GDM1 (cell line): ENCODE measurements at regions not wholly inside any gene's neighbourhood (a gene's known extent, or its start where the extent isn't known, plus 50 kb on each side); places are given as distances from the start of the nearest gene placed in this dataset.

Experiments
- DNase-seq: peaks from one replicate; lab custom pipeline; 2025; lab: John Stamatoyannopoulos, UW

DNA sequence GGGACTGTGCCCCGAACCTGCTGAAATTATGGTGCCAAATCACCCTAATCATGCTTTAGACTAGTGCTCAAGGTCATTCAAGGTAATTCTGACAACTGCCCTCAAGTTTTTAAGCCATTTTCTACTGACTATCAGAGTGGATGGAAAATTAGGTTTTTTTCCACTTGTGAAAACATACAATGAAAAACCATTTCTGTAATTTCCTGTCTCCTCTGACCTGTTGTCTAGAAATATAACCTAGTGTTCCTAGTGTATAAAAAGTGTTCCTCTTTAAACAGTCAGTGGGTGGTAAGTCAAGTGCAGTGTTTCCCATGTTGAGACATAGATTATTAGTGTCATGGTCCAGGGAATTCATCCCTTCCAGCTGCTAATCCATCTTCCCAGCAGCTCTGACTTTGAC is 232.8 kb upstream of the UMPS start:
- no peak for DNase-seq

DNA sequence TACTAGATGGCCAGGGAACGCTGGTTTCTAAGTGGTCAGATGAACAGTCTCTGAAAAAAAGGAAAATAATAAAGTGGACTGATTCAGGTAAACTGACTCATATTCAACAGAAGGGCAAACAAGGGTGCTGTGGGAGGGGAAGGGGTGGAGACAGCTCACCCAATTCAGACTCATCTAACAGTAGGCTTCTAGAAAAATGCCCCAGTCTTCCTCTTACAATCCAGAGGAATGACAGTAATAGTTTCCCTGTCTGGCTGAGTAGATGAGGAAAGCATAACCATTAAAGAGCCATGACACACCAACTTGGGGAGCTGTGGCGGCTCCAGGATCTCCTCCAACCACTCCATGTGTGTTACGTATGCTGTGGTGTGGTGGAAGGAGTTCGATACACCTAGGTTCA is 231.4 kb upstream of the UMPS start:
- DNase-seq: no peak

DNA sequence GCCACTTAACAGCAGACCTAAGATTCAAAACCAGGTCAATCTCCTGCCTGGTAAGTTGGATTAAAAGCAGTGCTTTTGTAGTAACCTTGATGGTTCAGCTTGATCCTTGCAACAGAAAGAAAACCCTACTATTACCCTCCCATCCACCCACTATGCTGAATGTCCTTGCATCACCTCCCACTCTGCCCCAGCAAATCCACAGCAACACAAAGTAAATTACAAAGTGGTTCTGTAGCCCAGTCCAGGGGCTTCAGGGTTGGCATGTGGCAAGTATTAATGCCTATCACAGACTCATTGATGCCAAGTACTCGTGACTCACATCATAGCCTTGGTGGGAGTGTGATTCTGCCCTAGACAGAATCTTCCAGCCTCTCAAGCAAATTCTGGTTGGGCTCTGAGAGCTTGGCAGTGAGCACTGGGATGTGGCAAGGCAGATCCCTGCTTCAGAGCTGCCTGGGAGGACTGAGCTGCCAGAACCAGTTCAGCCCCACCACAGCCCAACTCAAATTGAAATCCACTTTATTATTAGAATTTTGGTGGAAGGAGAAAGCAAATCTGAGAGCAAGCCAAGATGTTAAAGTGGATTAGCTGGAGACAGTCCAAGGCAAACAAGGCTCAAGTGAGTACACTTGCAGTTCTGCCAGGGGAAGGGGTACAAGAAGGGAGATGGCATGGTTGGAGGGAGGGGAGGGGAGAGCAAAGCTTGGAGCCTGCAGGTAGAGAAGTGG is 225.8 kb upstream of the UMPS start:
- no peak for DNase-seq

DNA sequence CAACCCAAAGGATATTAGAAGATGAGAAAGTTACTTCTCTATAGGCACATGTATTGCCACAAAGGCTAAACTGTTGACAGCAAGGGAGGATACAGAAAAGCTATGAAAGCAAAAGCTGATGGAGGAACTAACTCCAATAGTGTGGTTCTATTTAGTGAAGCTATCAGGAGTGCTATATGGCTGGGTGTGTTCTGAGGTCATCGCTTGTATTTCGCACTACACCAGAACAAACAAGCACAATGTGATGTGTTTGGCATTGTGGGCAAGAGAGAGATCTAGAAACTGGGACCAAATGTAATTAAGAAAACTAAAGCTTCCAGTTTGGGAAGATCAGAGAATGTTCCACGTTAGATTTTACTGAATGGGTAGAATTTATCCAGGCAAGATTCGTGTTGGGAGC is 220.4 kb upstream of the UMPS start:
- no peak for DNase-seq

DNA sequence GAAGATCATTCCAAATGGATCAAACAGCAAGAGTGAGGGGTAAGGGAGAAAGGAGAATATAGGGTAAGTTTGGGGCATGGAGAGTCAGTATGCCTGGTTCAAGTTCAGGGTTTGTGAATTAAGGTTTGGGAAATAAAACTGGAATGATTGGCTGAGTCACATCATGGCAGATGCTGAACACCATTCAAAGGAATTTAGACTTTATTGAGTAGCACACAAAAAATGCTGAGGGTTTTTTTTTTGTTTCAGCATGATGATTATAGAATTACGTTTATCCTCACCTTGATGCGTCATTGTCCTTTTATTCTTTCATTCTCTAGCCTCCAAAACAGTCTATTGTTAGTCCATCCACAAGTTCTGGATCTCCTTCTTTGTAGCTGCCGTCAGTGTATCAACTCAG is 220.0 kb upstream of the UMPS start:
- DNase-seq: no peak

DNA sequence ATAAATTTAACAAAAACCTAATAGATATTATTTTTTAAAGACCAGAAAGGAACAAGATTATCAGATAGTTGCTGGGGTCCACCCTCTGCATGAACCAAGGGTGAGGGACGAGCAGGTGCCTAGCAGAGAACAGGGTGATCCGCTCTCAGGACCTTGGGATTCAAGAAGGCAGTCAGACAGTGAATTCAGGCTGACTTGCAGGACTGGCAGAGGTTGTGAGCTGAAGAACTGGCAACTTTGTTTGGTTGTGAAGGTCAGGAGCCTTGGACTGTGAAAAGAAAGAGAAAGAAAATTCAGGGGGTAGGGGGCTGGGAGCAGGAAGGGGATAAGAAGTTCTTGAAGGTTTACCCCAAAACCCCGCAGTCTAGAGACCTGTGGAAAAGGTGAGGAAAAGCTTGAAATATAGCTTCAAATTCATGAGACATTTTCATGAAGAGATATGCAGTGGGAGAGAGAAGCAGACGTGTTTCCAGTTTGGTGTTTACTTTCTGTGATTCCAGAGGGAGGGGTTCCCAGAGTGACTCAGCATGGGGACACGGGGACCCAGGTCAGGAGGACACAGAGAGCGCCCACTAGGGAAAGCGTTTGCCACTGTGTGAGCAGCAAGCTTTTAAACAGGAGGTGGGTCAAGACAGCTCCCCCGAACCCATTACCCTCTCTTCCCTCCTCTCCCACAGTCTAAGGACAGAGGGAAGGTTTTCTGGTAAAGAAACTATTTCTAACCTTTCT is 217.2 kb upstream of the UMPS start:
- no peak for DNase-seq

DNA sequence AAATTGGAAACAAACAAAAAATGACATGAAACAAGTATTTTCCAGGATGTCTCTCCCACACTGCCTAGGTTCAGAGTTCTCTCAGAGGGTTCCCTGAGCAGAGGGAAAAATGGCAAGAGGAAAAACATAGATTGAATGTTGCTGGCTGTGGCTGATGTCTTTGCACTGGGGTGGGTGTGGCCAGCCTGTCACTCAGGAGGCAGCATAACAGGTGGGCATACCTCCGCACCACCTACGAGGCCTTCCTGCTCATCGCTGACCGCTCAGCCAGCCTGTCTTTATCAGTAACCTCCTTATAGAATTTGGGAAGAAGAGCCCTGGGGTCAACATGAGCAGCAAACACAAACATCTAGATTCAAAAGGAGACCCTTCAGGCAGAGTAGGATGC is 216.6 kb upstream of the UMPS start:
- DNase-seq: no peak

DNA sequence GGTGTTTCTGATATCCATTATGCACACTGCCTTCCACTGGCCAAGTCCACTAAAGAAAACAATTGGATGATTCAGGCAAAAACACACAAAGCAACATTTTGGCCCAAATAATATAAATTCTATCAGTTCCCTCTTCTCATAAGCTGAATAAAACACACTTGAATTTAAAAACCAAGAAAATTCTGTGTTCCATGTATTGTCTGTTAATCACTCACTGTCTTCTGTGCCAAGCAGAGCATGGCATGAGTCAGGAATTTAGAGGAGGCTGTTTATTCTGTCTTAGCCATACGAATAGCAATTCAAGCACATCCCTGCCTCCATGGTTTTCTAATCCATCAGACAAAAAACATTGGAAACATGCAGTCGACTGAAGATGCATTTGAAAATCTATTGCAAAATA is 215.6 kb upstream of the UMPS start:
- DNase-seq: no peak

DNA sequence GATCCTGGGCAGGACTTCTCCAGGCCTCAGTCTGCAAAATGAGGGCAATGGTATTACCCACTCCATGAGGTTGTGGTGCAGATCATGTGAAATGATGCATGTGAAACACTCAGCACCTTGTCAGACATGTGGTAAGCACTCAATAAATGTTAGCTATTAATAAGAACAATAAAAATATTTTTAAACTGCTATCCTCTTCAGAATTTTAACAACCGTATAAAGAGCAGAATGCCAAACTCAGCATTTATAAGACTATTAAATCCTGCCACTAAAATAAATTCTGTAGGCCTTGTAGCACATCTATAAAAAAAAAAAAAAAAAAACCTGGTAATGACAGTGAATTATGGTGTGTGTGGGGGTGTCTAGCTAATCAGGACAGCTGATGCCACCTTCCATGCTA is 213.9 kb upstream of the UMPS start:
- DNase-seq: no peak

DNA sequence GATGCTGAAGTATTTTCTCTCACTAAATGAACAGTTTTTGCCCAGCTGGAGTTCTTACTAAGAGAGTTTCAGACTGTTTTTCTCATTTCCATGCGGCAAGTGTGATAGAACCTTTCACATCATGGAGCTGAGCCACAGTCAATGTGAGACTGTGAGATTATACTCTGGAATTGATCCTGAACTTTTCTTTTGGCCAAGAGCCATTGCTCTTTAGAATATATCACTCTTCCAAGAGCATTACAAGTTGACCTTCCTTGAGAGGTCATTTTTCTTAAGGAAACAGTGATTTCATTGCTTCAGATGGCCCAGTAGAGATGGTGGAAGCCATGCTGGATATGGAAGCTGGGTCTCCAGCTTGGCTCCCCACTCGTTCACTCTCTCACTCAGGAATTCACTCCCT is 212.9 kb upstream of the UMPS start:
- no peak for DNase-seq

DNA sequence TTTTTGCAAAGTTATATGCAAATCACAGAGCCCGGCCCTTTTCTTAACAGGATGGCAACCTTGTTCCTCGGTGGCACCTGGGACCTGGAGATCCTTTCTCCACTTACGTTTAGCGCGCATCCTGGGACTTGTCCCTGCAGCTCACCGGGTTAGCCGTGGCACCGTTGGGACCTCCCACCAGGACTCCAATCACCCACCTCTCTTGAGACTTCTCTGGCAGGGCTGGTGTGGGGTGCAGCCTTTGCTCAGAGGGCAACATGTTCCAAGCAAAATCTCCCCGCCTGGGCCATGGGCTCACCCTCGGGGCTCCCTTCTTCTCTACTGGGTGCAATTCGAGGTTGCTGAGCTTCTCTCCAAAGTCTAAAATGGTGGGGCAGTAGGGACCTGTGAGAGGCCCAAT is 211.9 kb upstream of the UMPS start:
- no peak for DNase-seq

DNA sequence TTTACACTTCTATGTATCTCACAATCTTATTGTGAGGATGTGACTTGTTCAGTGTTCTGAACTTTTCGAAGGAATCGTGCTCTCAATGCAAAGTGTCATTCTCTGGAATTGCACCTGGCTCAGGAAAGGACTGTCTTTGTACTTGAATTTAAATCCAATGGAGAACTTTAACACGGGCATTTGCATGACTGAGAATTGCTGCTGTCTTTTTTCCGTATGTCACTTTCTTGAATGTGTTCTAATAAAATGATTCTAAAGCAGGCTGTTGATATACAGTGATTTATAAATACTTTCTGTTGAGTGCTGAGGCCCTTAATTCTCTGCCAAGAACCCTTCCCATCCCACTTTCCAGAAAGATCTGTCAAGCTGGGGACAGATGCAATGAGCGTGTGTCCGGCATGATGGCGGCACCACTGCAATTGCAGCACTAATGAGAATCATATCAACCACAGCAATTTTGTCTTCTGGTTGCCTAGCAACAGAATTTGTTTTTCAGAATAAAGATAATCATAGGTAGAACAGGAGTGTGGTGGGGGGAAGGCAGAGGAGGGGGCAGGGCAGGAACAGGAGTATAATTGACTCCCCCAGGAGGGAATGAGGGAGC is 210.6 kb upstream of the UMPS start:
- DNase-seq: no peak

DNA sequence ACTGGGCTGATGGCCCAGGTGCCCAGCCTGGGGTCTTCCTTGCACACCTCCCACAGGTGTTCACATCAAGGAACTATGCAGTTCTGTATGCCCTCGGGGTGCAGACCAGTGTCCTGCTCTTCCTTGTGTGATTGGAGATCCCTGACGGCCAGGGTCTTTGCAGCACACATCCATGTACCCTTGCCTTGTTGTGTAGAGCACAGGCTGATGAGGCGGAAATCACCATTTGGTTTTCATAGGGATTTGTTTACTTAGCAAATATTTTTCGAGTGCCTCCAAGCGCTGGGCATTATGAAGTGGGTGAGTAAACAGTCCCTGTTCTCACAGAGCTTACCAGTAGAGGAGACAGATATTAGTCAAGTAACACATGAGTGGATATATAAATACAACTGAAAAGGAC is 209.3 kb upstream of the UMPS start:
- no peak for DNase-seq

DNA sequence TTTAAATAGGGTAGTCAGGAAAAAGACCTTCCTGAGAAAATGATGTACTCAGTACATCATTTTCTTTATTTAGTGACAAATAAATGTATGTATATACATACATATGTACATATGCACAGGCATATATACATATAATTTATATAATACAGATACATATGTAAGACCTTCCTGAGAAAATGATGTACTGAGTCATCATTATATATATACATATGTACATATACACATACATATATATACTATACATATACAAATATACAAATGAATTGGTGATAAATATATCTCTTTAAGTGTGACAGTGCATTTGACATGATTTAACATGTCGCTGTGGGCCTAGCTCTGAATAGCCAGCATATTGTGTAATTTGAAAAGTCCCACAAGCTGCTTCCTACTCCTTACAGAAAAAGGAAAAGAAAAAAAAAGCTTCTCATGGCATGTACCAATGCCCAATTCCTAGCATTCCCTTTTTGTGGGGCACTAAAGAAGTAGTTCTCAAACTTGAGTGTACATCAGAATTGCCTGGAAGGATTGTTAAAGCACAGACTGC is 208.1 kb upstream of the UMPS start:
- no peak for DNase-seq

DNA sequence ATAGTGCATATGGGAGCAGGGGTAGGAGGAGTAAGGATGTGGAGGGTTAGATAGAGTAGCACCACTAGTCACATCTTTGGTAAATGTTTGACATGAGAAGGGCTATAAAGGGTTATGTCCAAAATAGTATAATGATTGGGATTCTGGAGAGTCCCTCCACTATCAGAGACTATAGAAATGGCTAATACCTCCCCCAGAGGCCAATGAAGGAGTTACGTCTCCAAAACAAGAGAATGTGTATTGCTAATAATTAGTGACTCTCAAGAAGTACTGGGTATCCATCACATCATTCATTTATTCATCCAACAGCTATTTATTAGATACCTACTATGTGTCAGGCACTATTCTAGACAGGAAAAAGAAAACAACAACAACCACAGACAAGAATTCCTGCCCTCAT is 203.7 kb upstream of the UMPS start:
- no peak for DNase-seq

DNA sequence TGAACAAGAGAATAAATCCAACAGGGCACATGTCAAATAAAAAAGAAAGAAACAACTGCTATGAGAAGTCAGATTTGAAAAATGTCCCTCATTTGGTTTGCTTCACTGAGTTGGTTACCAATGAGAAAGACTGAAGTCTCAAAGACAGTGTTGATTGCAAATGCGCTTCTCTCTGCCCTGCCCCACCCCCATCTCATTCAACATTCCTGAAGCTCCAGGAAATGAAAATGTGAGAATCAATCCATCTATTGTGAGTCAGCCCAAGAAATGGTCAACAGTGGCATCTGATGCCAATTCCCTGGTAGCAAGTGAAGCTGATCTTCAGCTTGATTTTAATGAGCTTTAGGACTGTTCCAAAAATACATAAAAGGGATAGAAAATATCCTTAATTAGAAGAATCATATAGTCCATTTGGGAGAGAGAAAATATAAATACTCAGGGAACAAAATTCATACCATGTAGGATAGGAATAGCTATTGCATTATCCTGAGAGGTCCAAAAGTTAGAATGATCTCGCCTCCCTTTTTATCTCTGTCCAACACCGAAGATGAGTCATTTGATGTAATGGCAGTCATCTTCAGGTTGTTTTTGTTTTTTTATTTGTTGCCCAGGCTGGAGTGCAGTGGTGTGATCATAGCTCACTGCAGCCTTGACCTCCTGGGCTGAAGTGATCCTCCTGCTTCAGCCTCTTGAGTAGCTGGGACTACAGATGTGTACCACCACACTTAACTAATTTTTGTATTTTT is 200.3 kb upstream of the UMPS start:
- no peak for DNase-seq

DNA sequence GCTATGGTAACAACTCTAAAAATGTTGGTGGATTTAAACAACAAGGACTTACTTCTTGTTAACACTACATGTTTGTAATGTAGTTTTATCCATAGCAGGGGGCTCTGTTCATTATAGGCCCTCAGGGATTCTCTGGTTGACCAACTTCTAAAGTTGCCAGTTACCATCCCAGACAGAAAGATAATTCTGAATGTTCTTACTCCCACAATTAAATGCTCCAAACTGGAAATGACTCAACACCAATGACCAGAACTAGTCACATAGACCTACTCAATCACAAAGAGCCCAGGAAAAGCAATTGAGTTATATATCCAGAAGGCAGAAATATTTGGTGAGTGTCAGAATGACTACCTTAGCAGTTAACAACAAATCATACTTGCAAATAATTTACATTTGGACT is 199.3 kb upstream of the UMPS start:
- DNase-seq: no peak

DNA sequence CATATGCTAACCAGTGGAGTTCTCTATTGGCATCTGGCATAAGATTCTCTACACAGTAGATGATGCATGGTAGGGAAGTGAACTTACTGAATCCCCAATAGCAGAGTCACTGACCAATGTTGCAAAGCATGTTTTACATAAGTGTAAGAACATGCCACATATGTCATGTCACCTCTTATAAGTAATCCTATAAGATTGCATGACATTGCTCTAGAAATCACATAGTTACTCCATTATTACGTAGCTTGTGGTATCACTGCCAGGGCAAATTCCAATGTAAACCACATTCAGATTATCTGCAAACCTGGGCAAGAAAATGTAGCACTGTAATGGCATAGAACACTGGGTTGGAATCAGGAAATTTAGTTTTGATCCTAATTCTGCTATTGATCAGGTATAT is 198.2 kb upstream of the UMPS start:
- DNase-seq: no peak

DNA sequence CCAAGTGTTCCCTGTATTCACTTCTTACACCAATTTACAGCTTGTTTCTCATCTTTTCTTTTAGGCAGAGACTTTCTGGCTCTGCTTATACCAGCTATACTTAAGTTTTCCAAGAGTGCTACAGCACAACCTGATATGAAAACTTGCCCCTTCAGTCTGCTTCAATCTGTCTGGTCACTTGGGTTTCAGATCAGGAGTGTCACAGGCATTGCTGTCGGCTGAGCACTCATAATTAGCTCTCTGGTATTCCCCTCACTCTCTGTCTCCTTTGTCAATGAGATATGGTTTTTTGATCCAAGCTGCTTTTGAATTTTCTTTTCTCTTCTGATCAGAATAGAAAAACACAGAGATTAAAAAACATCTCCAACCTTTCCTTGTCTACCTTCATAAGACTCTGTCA is 194.9 kb upstream of the UMPS start:
- no peak for DNase-seq

DNA sequence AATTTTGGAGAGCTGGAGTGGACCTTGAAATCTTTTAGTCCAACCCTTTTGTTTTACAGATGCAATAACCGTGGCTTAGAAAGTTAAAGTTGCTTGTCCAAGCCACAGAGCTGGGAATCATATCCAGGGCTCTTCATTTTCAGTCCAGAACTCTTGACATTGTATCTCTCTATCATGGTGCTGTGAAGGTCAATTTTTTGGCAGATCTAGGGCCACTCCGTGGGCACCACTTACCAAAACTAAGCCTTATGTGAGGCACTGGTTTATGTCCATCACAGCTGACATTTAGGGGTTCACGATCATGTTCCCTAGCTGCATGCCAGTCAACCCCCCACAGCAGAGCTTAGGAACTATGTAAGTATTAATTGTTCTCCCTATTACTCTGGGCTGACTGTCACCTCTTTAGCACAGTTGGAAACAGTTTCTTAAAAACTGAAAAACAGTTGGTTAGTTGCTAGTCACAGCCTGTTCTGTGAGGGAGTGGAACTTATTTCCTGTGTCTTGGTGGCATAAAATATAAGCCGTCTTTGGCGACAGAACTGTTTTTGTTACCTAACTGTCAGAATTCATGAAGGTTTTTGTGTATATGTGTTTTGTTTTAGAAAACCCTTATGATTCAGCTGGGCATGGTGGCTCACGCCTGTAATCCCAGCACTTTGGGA is 189.6 kb upstream of the UMPS start:
- no peak for DNase-seq

DNA sequence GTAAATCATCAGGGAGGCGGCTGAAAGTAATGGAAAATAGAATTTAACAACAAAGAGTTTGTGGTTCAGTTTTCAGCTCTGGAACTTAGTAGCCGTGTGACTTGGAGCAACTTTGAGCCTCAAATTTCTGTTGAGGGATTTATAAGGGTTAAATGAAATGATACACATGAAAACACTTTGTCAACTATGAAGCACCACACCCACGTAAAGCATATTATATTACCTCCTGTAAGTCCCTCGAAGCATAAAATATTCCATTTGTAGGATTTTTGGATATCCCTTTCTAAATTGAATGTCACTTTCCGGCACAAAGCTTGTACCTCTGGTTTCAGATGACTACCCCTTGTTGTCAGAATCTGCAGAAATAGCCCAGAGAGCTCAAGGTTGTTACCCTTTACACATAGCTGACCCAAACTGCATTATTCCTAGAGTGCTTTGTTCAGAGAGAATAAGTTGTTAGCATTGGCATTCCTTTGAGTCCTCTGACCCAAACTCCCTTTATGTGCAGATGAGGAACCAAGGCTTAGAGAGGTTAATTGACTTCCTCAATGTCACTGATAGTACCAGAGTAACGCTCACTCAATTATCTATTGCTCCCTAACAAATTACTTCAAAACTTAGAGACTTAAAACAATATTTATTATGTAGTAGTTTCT is 187.9 kb upstream of the UMPS start:
- DNase-seq: no peak

DNA sequence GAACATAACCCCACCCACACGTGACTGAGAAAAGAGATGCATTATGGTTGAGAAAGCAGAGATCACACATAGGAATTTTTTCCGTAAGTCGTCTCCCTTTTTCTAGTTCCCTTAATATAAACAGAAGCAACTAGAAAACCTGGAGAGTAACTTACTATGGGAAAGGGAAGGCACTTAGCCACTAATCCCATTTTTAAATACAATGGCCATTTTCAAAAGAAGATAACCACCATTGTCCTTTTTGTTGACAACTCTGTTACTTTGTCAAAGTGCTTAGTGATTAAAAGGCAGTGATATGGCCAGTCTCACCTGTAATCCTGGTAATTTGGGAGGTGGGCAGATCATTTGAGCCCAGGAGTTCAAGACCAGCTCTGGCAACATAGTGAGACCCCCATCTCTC is 184.4 kb upstream of the UMPS start:
- DNase-seq: no peak
